ENCODE measurements at regions not wholly inside any gene's neighbourhood (a gene's known extent, or its start where the extent isn't known, plus 50 kb on each side); places are given as distances from the start of the nearest gene placed in this dataset.

DNA sequence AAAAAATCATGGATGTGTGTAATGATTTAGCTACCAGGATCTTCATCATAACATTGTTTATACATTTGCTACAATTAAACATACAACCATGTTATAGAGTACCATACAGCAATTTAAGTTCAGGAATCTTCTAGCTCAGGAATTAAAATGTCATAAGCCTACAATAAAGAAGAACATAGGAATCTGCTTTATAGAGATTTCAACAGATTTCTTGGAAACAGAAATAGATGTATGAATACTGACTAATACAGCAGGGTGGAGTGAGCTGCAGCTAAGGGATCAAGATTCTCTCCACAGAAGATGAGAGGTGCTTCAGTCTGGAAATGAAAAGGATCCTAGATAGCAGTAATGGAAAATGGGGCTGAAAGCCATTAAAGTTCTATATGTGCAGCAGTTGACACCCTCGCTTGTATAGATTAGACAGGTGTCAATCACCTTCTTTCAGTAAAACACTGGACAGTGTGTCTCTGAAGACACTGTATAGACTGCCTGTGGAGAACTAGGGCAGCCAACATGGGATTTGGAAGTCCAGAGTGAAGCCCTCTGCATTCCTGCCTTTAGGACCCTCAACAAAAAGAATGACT is 73.9 kb downstream of the DNTTIP2 start:
- intact Hi-C loops (cut with DNase I): no loop called here
- DNase-seq (no peak), ATAC-seq (no peak)
- WGBS, 2 donors: 81 to 100% methylated on average over 1 of the region's 1 CpG
- Histone ChIP-seq H3K4me1 (no peaks in the 10 kb centered on the region), H3K27ac (no peak overlapping the region), H3K27me3 (no peaks in the 10 kb centered on the region), H3K9me3 (no peaks in the 10 kb centered on the region), H3K36me3 (replicated peaks in 1 of 2; ENCODE audit: insufficient read depth in 1 of 2, low read depth in 2 of 2) (no peaks in the 10 kb centered on the region), H3K4me3 (no peak overlapping the region)
- TF ChIP-seq, protein P1, sequence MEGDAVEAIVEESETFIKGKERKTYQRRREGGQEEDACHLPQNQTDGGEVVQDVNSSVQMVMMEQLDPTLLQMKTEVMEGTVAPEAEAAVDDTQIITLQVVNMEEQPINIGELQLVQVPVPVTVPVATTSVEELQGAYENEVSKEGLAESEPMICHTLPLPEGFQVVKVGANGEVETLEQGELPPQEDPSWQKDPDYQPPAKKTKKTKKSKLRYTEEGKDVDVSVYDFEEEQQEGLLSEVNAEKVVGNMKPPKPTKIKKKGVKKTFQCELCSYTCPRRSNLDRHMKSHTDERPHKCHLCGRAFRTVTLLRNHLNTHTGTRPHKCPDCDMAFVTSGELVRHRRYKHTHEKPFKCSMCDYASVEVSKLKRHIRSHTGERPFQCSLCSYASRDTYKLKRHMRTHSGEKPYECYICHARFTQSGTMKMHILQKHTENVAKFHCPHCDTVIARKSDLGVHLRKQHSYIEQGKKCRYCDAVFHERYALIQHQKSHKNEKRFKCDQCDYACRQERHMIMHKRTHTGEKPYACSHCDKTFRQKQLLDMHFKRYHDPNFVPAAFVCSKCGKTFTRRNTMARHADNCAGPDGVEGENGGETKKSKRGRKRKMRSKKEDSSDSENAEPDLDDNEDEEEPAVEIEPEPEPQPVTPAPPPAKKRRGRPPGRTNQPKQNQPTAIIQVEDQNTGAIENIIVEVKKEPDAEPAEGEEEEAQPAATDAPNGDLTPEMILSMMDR (IDR thresholded peaks at IDR 0.05): no peak
- TF ChIP-seq POLR2A (IDR thresholded peaks at IDR 0.05): no peak

DNA sequence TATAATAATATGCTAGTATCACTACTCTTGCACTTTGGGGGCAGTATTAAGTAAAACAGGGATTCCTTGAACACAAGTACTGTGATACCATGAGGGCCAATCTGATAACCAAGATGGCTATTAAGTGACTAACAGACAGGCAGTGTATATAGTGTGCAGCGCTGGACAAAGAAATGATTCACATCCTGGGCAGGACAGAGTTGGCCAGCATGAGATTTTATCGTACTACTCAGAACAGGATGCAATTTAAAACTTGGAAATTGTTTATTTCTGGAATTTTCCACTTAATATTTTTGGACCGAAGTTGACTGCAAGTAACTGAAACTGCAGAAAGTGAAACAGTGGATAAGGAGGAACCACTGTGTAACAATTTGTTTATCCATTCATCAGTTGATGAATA is 74.6 kb downstream of the DNTTIP2 start:
- H3K36me3 ChIP-seq (replicated peaks in 1 of 2; ENCODE audit: insufficient read depth in 1 of 2, low read depth in 2 of 2): no peaks in the 10 kb centered on the region
- H3K4me3 ChIP-seq: no peak overlapping the region
- TF ChIP-seq POLR2A (IDR thresholded peaks at IDR 0.05): no peak
- no peak overlapping the region for H3K27ac ChIP-seq
- H3K27me3 ChIP-seq: no peaks in the 10 kb centered on the region
- intact Hi-C loops (cut with DNase I): no loop called here
- 80 to 82% methylated on average over 3 of the region's 3 CpGs for WGBS, 2 donors
- DNase-seq: peak in 1 of 4 donors; percentile 17
- ATAC-seq: peak; percentile 50
- no peaks in the 10 kb centered on the region for H3K9me3 ChIP-seq
- no peaks in the 10 kb centered on the region for H3K4me1 ChIP-seq

DNA sequence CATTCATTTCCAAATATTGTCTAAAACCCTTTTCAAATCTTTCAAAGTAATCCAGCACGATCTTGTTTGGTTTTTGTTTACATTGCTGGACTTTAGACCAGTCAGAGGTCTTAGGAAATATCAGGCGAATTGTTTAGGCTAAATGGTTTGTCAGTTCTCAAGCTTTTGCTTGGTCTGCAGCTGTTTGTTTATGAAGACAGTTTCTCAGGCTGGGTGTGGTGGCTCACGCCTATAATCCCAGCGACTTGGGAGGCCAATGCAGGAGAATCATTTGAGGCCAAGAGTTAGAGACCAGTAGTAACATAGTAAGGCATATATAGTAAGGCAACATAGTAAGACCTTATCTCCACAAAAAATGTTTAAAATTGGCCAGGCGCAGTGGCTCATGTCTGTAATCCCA is 77.5 kb downstream of the DNTTIP2 start:
- WGBS, 2 donors: 82 to 83% methylated on average over 5 of the region's 5 CpGs
- TF ChIP-seq POLR2A (IDR thresholded peaks at IDR 0.05): no peak
- TF ChIP-seq, protein P1 (IDR thresholded peaks at IDR 0.05): no peak
- intact Hi-C loops (cut with DNase I): no loop called here
- H3K27ac ChIP-seq: no peak overlapping the region
- H3K36me3 ChIP-seq (replicated peaks in 1 of 2; ENCODE audit: insufficient read depth in 1 of 2, low read depth in 2 of 2): no peaks in the 10 kb centered on the region
- no peaks in the 10 kb centered on the region for H3K4me1 ChIP-seq
- H3K4me3 ChIP-seq: no peak overlapping the region
- ATAC-seq: no peak
- no peaks in the 10 kb centered on the region for H3K27me3 ChIP-seq
- no peaks in the 10 kb centered on the region for H3K9me3 ChIP-seq
- no peak for DNase-seq

DNA sequence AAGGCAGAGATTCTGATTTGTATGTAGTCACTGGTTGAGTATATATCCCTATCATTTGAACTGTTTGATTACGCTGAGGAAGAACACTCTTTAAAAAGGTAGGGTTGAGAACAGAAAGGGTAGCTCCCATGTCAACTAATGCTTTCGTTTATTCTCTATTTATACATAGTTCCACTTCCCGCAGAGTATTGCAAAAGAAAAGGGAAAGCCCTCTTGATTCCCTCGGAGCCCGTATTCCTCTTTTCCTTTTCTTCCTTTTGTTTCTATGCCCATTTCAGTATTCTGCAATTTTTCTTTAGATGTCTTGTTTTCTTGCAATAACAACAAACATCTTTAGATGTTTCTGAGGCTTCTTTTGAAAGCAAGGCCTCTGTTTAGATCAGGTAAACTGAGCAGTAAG is 78.2 kb downstream of the DNTTIP2 start:
- ATAC-seq (no peak), DNase-seq (no peak)
- H3K36me3 ChIP-seq (replicated peaks in 1 of 2; ENCODE audit: insufficient read depth in 1 of 2, low read depth in 2 of 2): no peaks in the 10 kb centered on the region
- intact Hi-C loops (cut with DNase I): no loop called here
- H3K4me1 ChIP-seq: no peaks in the 10 kb centered on the region
- no peak overlapping the region for H3K27ac ChIP-seq
- H3K4me3 ChIP-seq: no peak overlapping the region
- WGBS, 2 donors: 81 to 95% methylated on average over 5 of the region's 5 CpGs
- H3K27me3 ChIP-seq: no peaks in the 10 kb centered on the region
- H3K9me3 ChIP-seq: no peaks in the 10 kb centered on the region
- TF ChIP-seq, protein P1 (IDR thresholded peaks at IDR 0.05): no peak

DNA sequence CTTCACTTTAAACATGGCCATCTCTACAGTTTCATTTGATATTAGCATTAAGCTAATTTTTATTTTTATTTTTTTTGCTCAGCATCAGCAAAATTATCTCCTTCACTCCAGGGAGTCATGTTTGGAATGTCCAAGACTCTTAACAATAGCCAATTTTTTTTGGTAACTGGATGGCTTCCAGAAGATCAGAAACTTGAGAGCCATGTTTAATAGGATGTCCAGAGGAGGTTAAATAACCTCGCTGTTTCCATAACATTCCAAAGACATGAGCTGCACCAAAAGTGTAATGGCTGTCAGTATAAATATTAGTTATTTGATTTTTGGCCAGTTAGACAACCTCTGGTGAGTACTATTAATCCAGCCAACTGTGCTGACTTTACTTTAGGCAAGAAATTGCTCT is 80.7 kb downstream of the DNTTIP2 start:
- Histone ChIP-seq H3K27ac (no peak overlapping the region), H3K9me3 (no peaks in the 10 kb centered on the region), H3K4me1 (no peaks in the 10 kb centered on the region), H3K4me3 (no peak overlapping the region), H3K27me3 (no peaks in the 10 kb centered on the region), H3K36me3 (replicated peaks in 1 of 2; ENCODE audit: insufficient read depth in 1 of 2, low read depth in 2 of 2) (no peaks in the 10 kb centered on the region)
- intact Hi-C loops (cut with DNase I): no loop called here
- ATAC-seq (no peak), DNase-seq (no peak)
- TF ChIP-seq, protein P1 (IDR thresholded peaks at IDR 0.05): no peak
- 76 to 77% methylated on average over 1 of the region's 1 CpG for WGBS, 2 donors

All from body of pancreas (tissue), 4 donors.